PFSK-1 (cell line): ENCODE measurements at regions not wholly inside any gene's neighbourhood (a gene's known extent, or its start where the extent isn't known, plus 50 kb on each side); places are given as distances from the start of the nearest gene placed in this dataset.

ENCODE experiments used
- FOXP2 ChIP-seq: optimal IDR thresholded peaks from 2 replicates; pipeline ENCODE3; 2011; ENCODE audit warnings: borderline replicate concordance, control low read depth, inconsistent platforms; ENCODE audit not compliant: insufficient read depth; ENCODE audit errors: extremely low read length, extremely low read depth
- POLR2AphosphoS5 ChIP-seq: IDR thresholded peaks from 2 replicates; pipeline ENCODE4 v1.6.1; 2012; ENCODE audit warnings: low read depth, mild to moderate bottlenecking, control low read depth, low read length, moderate library complexity
- REST ChIP-seq, 2 experiments: IDR thresholded peaks; 2 replicates each; pipeline versions ENCODE4 v1.6.1 to v1.8.0; 2011 to 2012; ENCODE audit warnings: low read depth in 2 of 2, low read length in 2 of 2, control low read depth in 1 of 2, inconsistent platforms in 1 of 2, mild to moderate bottlenecking in 1 of 2, moderate library complexity in 1 of 2; ENCODE audit not compliant: insufficient read depth in 1 of 2
- SIN3A ChIP-seq: IDR thresholded peaks from 2 replicates; pipeline ENCODE4 v1.6.1; 2012; ENCODE audit warnings: mild to moderate bottlenecking, low read length, moderate library complexity, borderline replicate concordance; ENCODE audit not compliant: insufficient read depth
- TAF1 ChIP-seq: IDR thresholded peaks from 2 replicates; pipeline ENCODE4 v1.6.1; 2012; ENCODE audit warnings: low read length, control low read depth, borderline replicate concordance; ENCODE audit not compliant: insufficient read depth

DNA sequence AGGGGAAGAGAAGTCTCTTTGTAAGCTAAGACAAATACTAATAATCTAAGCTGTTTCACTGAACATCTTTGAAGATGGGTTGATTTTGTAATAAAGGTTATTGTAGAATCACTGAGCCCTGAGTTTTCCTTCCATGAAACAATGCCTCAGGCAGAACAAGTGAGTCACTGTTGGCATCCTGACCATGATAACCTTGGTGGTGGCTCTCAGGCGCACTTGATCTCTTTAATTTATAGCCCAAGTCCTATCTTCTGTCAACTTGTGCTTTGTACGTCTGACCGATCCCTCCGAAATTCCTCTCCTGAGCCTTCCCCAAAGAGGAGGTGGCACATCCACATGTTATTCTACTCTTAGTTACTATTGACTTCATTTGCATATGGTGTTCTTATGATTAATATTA, 812.9 kb downstream of the REEP3 start:
- TF ChIP-seq SIN3A: no peak
- no peak for TF ChIP-seq FOXP2

DNA sequence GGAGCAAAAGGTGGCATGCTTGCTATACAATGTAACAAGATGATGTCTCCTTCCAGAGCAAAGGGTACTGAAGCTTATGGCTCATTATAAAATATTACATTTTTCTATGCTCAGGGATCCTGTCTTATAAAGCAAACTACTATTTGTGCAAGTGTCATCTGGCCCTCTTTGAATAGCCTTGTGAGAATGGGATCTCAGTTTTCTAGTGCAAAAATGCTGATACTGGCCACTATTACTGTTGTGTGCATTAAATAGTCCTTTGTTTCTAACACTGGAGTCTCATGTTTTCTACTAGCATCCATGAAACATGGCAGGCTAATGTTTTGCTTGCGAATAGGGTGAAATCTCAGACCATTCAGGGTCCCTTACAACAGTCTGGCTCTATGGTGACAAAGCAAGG, 823.0 kb downstream of the REEP3 start:
- TF ChIP-seq SIN3A: no peak
- TF ChIP-seq POLR2AphosphoS5: no peak
- TF ChIP-seq FOXP2: no peak
- TF ChIP-seq TAF1: no peak
- TF ChIP-seq REST (IDR thresholded peaks at IDR 0.05; ENCODE audit: insufficient read depth in 1 of 2, low read depth in 2 of 2, low read length in 2 of 2): no peak

DNA sequence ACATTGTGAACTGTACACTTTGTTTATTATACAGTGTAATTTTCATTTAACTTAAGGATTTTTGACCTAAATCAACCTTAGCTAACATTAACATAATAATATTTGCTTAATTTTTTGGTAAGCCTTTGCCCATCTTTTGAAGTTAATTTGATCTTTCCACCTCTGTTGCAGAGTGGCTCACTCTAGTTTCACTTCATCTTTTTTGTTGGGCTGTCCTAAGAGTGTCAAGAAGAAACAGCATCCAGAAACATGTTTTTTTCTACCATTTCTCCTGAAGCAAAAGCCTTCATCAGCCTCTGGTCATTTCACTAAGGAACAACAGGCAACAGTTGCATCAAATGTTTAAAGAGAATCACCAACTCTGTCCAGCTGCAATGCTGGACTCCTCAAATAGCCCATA, 824.7 kb downstream of the REEP3 start:
- TF ChIP-seq POLR2AphosphoS5: no peak
- TF ChIP-seq SIN3A: no peak
- no peak for TF ChIP-seq TAF1
- TF ChIP-seq FOXP2: no peak
- TF ChIP-seq REST (IDR thresholded peaks at IDR 0.05; ENCODE audit: insufficient read depth in 1 of 2, low read depth in 2 of 2, low read length in 2 of 2): no peak

DNA sequence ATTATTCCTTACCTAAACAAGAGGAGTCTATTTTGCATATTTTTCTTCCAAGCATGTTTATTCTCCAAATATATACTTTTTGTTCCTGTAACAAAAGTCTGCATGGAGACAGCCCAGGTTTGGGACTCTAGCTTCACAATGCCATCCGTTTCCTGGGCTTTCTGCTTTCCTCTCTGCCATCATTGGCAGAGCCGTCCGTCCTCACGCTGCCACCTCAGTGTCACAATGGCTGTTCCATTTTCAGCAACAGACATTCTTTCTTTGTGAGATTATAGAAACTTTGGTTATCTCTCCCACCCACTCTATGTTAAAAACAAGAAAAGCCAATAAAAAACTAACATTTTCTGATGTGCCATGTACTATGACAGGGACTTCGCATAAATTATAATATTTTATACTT, 825.2 kb downstream of the REEP3 start:
- no peak for TF ChIP-seq REST (IDR thresholded peaks at IDR 0.05; ENCODE audit: insufficient read depth in 1 of 2, low read depth in 2 of 2, low read length in 2 of 2)
- no peak for TF ChIP-seq FOXP2

GRCh38 chr10:64350665-64351064, 829.5 kb downstream of the REEP3 start:
- TF ChIP-seq TAF1: no peak
- no peak for TF ChIP-seq SIN3A
- TF ChIP-seq FOXP2: no peak
- TF ChIP-seq POLR2AphosphoS5: no peak
- TF ChIP-seq REST (IDR thresholded peaks at IDR 0.05; ENCODE audit: insufficient read depth in 1 of 2, low read depth in 2 of 2, low read length in 2 of 2): no peak
